Left lung (tissue), 4 donors: ENCODE measurements at regions not wholly inside any gene's neighbourhood (a gene's known extent, or its start where the extent isn't known, plus 50 kb on each side); places are given as distances from the start of the nearest gene placed in this dataset.
"Not testable (repeated sequence)": the region's sequence is repeated elsewhere in the genome, so short reads cannot be mapped to it uniquely, and the experiment has no call there.

Experiments used
- ATAC-seq: fragments of 200-7000 bp; cut with Tn5 transposase; one replicate; pipeline ENCODE4 v1.9.1; 2020; ENCODE audit warnings: moderate library complexity
- DNase-seq, 4 donors: peaks; one replicate each; pipeline ENCODE4 v3.0.0-alpha.2; 2013 to 2020
- H3K27ac ChIP-seq, 2 donors: fragments of 200-600 bp; sonication (generic) in 1 of 2; one replicate each; pipeline versions ENCODE4 v1.5.0 to v1.8.0; 2020 to 2021
- H3K27me3 ChIP-seq, 2 donors: fragments of 200-600 bp; sonication (generic) in 1 of 2; one replicate each; pipeline versions ENCODE4 v1.5.0 to v1.8.0; 2020 to 2021
- H3K36me3 ChIP-seq, 2 donors: fragments of 200-600 bp; sonication (generic) in 1 of 2; one replicate each; pipeline versions ENCODE4 v1.5.0 to v1.8.0; 2020 to 2021
- H3K4me1 ChIP-seq, 2 donors: fragments of 200-600 bp; one replicate each; pipeline ENCODE4 v1.8.0; 2021
- H3K4me3 ChIP-seq, 2 donors: fragments of 200-600 bp; sonication (generic) in 1 of 2; one replicate each; pipeline versions ENCODE4 v1.5.0 to v1.8.0; 2020 to 2021; ENCODE audit warnings: mild to moderate bottlenecking in 1 of 2
- H3K9me3 ChIP-seq, 2 donors: fragments of 200-600 bp; sonication (generic) in 1 of 2; one replicate each; pipeline versions ENCODE4 v1.5.0 to v1.8.0; 2020 to 2021
- CTCF ChIP-seq, 2 donors: fragments of 200-600 bp; sonication (generic) in 1 of 2; IDR thresholded peaks; one replicate each; pipeline versions ENCODE4 v1.5.0 to v1.8.0; 2021; ENCODE audit warnings: antibody characterized with exemption in 2 of 2
- intact Hi-C, 2 donors: fragments of 100-400 bp; cut with DNase I; formaldehyde crosslinking; loops; one replicate each; pipeline versions ENCODE4 v1.11.2 to v1.14.2; 2022
- donor health status: DM: no; HTN: yes; CAD: no.
- donor health status: DM: no; HTN: no; CAD: no.

- Histone ChIP-seq H3K27me3 (peaks cover 0 to 9% of the 10 kb centered on the region in 2 donors), H3K4me1 (no peaks in the 10 kb centered on the region), H3K9me3 (no peaks in the 10 kb centered on the region), H3K27ac (no peak overlapping the region), H3K36me3 (no peaks in the 10 kb centered on the region), H3K4me3 (no peak overlapping the region)
- intact Hi-C loops = loop anchor here in 1 of 2 donors (10.0 kb wide), 1 partner anchor 61 kb away; no protein-coding TSS in a partner anchor
- ATAC-seq (no peak), DNase-seq (peak in 1 of 4 donors; percentile 17)
- TF ChIP-seq CTCF (IDR thresholded peaks at IDR 0.05) = no peak
These were observed 132.3 kb upstream of the SKOR2 start for GRCh38 chr18:47383729-47384128.

DNA sequence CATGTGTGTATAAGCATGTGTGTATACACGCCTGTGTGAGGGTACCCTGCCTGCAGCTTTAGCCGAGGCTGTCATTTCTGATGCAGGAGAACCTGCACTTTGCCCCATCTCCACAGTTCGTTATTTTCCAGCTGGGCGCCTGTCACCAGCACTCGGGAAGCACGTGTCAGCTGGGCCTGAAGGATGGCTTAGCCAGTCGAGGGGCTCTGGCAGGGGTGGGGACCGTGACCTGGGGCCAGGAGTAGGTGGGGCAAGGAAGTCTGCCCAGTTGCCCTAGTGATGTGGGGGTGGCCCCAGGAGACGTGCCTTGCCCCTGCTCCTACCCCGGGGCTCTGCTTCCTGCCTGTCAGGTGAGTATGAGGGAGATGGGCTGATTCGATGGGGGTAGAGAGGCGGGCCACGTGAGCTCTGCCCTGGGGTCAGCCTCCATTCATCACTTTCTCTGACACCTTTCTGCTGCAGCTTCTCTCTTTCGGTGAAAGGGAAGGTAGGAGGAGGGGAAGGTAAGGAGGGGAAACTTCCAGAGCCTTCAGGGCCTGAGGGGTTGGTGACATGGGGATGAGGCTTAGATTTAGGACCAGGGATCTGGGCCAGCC is 130.6 kb upstream of the SKOR2 start:
- no peaks in the 10 kb centered on the region for H3K9me3 ChIP-seq
- no peaks in the 10 kb centered on the region for H3K36me3 ChIP-seq
- DNase-seq (no peak), ATAC-seq (no peak)
- H3K4me1 ChIP-seq = no peaks in the 10 kb centered on the region
- H3K27me3 ChIP-seq = peaks cover 0 to 9% of the 10 kb centered on the region in 2 donors
- no peak overlapping the region for H3K27ac ChIP-seq
- intact Hi-C loops = loop anchor here in 1 of 2 donors (10.0 kb wide), 1 partner anchor 63 kb away; no protein-coding TSS in a partner anchor
- no peak for TF ChIP-seq CTCF (IDR thresholded peaks at IDR 0.05)
- H3K4me3 ChIP-seq = no peak overlapping the region

DNA sequence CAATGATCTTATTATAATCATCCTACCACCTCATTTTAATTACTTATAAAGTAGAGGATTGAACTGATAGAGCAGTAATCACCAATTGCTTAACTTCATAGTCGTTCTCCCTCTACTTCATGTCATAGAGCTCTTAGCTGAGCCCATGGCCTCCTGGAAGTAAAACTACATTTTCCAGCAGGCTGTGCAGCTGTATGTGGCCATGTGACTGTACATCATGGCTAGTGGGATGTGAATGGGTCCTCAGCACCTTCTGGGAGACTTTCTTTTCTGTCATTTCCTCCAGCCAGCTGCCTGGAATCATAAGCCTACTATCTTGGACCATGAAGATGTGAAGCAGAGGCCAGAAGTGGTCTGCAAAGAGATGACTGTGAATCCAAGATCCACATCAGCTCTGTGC is 128.7 kb upstream of the SKOR2 start:
- intact Hi-C loops = loop anchor here in 1 of 2 donors (10.0 kb wide), 1 partner anchor 65 kb away; no protein-coding TSS in a partner anchor
- no peaks in the 10 kb centered on the region for H3K4me1 ChIP-seq
- DNase-seq (no peak), ATAC-seq (no peak)
- no peaks in the 10 kb centered on the region for H3K36me3 ChIP-seq
- H3K27me3 ChIP-seq = peaks cover 0 to 9% of the 10 kb centered on the region in 2 donors
- H3K9me3 ChIP-seq = no peaks in the 10 kb centered on the region
- H3K4me3 ChIP-seq = no peak overlapping the region
- TF ChIP-seq CTCF (IDR thresholded peaks at IDR 0.05) = no peak
- H3K27ac ChIP-seq = no peak overlapping the region

- no peaks in the 10 kb centered on the region for H3K4me1 ChIP-seq
- H3K9me3 ChIP-seq = peaks cover 0 to 1% of the 10 kb centered on the region in 2 donors
- no peaks in the 10 kb centered on the region for H3K36me3 ChIP-seq
- H3K27me3 ChIP-seq = no peaks in the 10 kb centered on the region
- no peak for ATAC-seq
- H3K4me3 ChIP-seq = no peak overlapping the region
- no peak for DNase-seq
- intact Hi-C loops = no loop called here
- TF ChIP-seq CTCF (IDR thresholded peaks at IDR 0.05) = no peak
- no peak overlapping the region for H3K27ac ChIP-seq
These were observed 122.0 kb upstream of the SKOR2 start for GRCh38 chr18:47373465-47373864.

GRCh38 chr18:47370052-47370451 is 118.6 kb upstream of the SKOR2 start:
- Histone ChIP-seq H3K9me3 (peaks cover 0 to 15% of the 10 kb centered on the region in 2 donors), H3K27me3 (no peaks in the 10 kb centered on the region), H3K4me3 (no peak overlapping the region), H3K4me1 (no peaks in the 10 kb centered on the region), H3K27ac (no peak overlapping the region), H3K36me3 (no peaks in the 10 kb centered on the region)
- peak; percentile 67 for ATAC-seq
- no peak for DNase-seq
- TF ChIP-seq CTCF (IDR thresholded peaks at IDR 0.05) = no peak
- intact Hi-C loops = no loop called here

DNA sequence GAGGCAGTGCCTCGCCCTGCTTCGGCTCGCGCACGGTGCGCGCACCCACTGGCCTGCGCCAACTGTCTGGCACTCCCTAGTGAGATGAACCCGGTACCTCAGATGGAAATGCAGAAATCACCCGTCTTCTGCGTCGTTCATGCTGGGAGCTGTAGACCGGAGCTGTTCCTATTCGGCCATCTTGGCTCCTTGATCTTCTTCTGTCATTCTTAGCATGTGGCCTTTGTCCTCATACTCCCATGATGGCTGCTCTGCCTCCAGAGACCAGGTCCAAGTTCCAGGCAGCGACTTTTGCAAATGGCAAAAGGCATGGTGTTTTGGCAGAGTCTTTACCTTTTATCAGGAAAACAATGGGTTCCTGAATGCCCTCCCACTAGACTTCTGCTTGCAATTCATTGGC is 102.6 kb upstream of the SKOR2 start:
- H3K9me3 ChIP-seq, H3K4me3 ChIP-seq, H3K36me3 ChIP-seq, H3K27me3 ChIP-seq, H3K27ac ChIP-seq, intact Hi-C loops, H3K4me1 ChIP-seq, DNase-seq, ATAC-seq: not testable (repeated sequence)
